ENCODE measurements at regions not wholly inside any gene's neighbourhood (a gene's known extent, or its start where the extent isn't known, plus 50 kb on each side); places are given as distances from the start of the nearest gene placed in this dataset.

GRCh38 chrX:95996294-95996693 lies 688.3 kb upstream of the DIAPH2 start:
- TF ChIP-seq MAFK (IDR thresholded peaks at IDR 0.05; ENCODE audit: low read depth, low read length) (peak; percentile 75; the same call in 1 of the 2 replicates), YY1 (IDR thresholded peaks at IDR 0.05; ENCODE audit: low read depth, low read length) (no peak)
- ChIA-PET CTCF (ENCODE audit: partially characterized antibody) (no interaction called here), POLR2A (ENCODE audit: partially characterized antibody) (interaction anchor here (0.6 kb wide), 1 partner anchor 230 kb away, joined by 4 read pairs; no protein-coding TSS in a partner anchor)
- Histone ChIP-seq H3K9ac (replicated peaks in 1 of 4; ENCODE audit: extremely low read depth in 1 of 4, low read depth in 3 of 4, low read length in 3 of 4) (no peak overlapping the region), H3K23me2 (ENCODE audit: low read depth, low read length) (no peaks in the 10 kb centered on the region), H3K36me3 (ENCODE audit: control insufficient read depth in 2 of 4, insufficient read depth in 4 of 4, low read length in 3 of 4) (no peaks in the 10 kb centered on the region), H4K20me1 (replicated peaks in 1 of 2; ENCODE audit: control insufficient read depth in 1 of 2, insufficient read depth in 2 of 2, low read length in 2 of 2) (no peaks in the 10 kb centered on the region), H2BK120ac (replicated peaks; ENCODE audit: low read depth, low read length) (no peak overlapping the region), H4K8ac (ENCODE audit: extremely low read depth, insufficient read depth, low read length) (no peak overlapping the region), H3K27me3 (replicated peaks in 1 of 4; ENCODE audit: control insufficient read depth in 3 of 4, extremely low read depth in 1 of 4, insufficient read depth in 3 of 4, low read length in 3 of 4) (no peaks in the 10 kb centered on the region), H3K14ac (ENCODE audit: insufficient read length) (no peak overlapping the region), H3K79me2 (ENCODE audit: control insufficient read depth in 1 of 2, insufficient read depth in 2 of 2, low read length in 2 of 2) (no peaks in the 10 kb centered on the region), H2AK5ac (ENCODE audit: low read depth, low read length) (no peak overlapping the region), H3K9me3 (ENCODE audit: insufficient read depth in 2 of 2, low read depth in 1 of 2, low read length in 1 of 2) (no peaks in the 10 kb centered on the region), H3K4me3 (ENCODE audit: extremely low read depth in 1 of 4, insufficient read depth in 2 of 4, low read depth in 3 of 4, low read length in 4 of 4) (no peak overlapping the region), H3K56ac (replicated peaks; ENCODE audit: insufficient read length, low read depth, low read length) (no peak overlapping the region), H3K4ac (replicated peaks; ENCODE audit: insufficient read length, low read depth, low read length) (no peak overlapping the region), H3K23ac (ENCODE audit: insufficient read length) (no peak overlapping the region), H4K91ac (replicated peaks; ENCODE audit: insufficient read length, low read length) (no peak overlapping the region), H3K79me1 (ENCODE audit: low read depth, low read length) (no peaks in the 10 kb centered on the region), H3K4me2 (ENCODE audit: insufficient read depth in 1 of 2, low read depth in 2 of 2, low read length in 2 of 2) (no peak overlapping the region), H4K5ac (ENCODE audit: insufficient read length, low read depth, low read length) (no peak overlapping the region), H3K4me1 (replicated peaks in 1 of 4; ENCODE audit: control insufficient read depth in 3 of 4, insufficient read depth in 4 of 4, low read length in 3 of 4) (no peaks in the 10 kb centered on the region), H2BK5ac (ENCODE audit: low read depth, low read length) (no peak overlapping the region), H2BK15ac (ENCODE audit: low read length) (no peak overlapping the region), H2BK12ac (ENCODE audit: low read depth, low read length) (no peak overlapping the region), H3K27ac (ENCODE audit: low read depth, low read length) (no peak overlapping the region), H2BK20ac (ENCODE audit: low read length) (no peak overlapping the region), H3K18ac (ENCODE audit: extremely low read depth, low read length) (no peak overlapping the region), H2AFZ (ENCODE audit: low read length) (no peak overlapping the region)
- 100% methylated on average over 1 of the region's 1 CpG; no CpG with 5 or more reads in 1 of the 2 experiments for WGBS, 2 experiments (ENCODE audit: extremely low coverage in 1 of 2, insufficient coverage in 1 of 2, insufficient read length in 1 of 2, insufficient replicate concordance in 2 of 2, low coverage in 1 of 2, low lambda C conversion rate in 2 of 2, missing lambda C conversion rate in 1 of 2)
- FAIRE-seq (no peak), DNase-seq (ENCODE audit: low read depth in 1 of 2, low spot score in 2 of 2) (no peak)

Data from H1 (cell line).